IMR-90 (cell line): ENCODE measurements at regions not wholly inside any gene's neighbourhood (a gene's known extent, or its start where the extent isn't known, plus 50 kb on each side); places are given as distances from the start of the nearest gene placed in this dataset.

Source experiments
- FOS ChIP-seq: fragments of 150-350 bp; IDR thresholded peaks from 2 replicates; pipeline ENCODE4 v1.6.1; 2016; ENCODE audit warnings: low read depth, low read length
- POLR2A ChIP-seq: IDR thresholded peaks from 2 replicates; pipeline ENCODE4 v1.6.1; 2012; ENCODE audit warnings: mild to moderate bottlenecking, low read depth, low read length
- RAD21 ChIP-seq: IDR thresholded peaks from 2 replicates; pipeline ENCODE4 v1.6.1; 2012; ENCODE audit warnings: low read length, improper control_type of control experiment
- RCOR1 ChIP-seq: IDR thresholded peaks from 2 replicates; pipeline ENCODE4 v1.6.1; 2012; ENCODE audit warnings: mild to moderate bottlenecking, low read length, improper control_type of control experiment; ENCODE audit not compliant: insufficient replicate concordance
- SMC3 ChIP-seq: fragments of 150-350 bp; IDR thresholded peaks from 2 replicates; pipeline ENCODE4 v1.6.1; 2016; ENCODE audit warnings: low read depth, mild to moderate bottlenecking, antibody characterized with exemption, low read length, moderate library complexity
- TF ChIP-seq, protein P1 (sequence below): conservative IDR thresholded peaks from 2 replicates; pipeline ENCODE4 v1.5.1; 2012; ENCODE audit warnings: mild to moderate bottlenecking, low read depth, low read length, improper control_type of control experiment
- TF ChIP-seq, protein P2 (sequence below): fragments of 150-350 bp; IDR thresholded peaks from 2 replicates; pipeline ENCODE4 v1.6.1; 2017; ENCODE audit warnings: mild to moderate bottlenecking, antibody characterized with exemption, low read length, low read depth

DNA sequence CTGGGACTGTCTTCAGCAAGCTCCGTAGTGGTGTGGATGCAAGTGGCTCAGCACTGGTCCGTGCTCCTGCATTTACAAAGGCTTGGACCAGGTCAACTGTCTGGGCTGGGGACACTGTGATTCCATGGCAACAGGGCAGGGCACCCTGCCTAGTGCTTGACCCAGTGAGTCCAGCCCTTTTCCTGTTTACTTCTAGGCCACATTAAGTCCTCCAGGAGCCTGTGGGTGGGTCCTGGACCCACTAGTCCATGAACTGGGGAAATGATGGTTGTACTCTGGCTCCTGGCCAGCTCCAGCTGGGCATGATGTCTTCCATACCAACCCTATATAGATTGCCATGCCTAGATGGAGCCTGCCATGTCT lies 152.0 kb downstream of the RPS24 start:
- TF ChIP-seq, protein P1, sequence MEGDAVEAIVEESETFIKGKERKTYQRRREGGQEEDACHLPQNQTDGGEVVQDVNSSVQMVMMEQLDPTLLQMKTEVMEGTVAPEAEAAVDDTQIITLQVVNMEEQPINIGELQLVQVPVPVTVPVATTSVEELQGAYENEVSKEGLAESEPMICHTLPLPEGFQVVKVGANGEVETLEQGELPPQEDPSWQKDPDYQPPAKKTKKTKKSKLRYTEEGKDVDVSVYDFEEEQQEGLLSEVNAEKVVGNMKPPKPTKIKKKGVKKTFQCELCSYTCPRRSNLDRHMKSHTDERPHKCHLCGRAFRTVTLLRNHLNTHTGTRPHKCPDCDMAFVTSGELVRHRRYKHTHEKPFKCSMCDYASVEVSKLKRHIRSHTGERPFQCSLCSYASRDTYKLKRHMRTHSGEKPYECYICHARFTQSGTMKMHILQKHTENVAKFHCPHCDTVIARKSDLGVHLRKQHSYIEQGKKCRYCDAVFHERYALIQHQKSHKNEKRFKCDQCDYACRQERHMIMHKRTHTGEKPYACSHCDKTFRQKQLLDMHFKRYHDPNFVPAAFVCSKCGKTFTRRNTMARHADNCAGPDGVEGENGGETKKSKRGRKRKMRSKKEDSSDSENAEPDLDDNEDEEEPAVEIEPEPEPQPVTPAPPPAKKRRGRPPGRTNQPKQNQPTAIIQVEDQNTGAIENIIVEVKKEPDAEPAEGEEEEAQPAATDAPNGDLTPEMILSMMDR: no peak
- TF ChIP-seq FOS: no peak
- TF ChIP-seq SMC3: no peak
- TF ChIP-seq RCOR1: no peak
- no peak for TF ChIP-seq RAD21
- TF ChIP-seq POLR2A: no peak
- TF ChIP-seq, protein P2, sequence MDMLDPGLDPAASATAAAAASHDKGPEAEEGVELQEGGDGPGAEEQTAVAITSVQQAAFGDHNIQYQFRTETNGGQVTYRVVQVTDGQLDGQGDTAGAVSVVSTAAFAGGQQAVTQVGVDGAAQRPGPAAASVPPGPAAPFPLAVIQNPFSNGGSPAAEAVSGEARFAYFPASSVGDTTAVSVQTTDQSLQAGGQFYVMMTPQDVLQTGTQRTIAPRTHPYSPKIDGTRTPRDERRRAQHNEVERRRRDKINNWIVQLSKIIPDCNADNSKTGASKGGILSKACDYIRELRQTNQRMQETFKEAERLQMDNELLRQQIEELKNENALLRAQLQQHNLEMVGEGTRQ: no peak
